ENCODE measurements at regions not wholly inside any gene's neighbourhood (a gene's known extent, or its start where the extent isn't known, plus 50 kb on each side); places are given as distances from the start of the nearest gene placed in this dataset.
"Not testable (repeated sequence)": the region's sequence is repeated elsewhere in the genome, so short reads cannot be mapped to it uniquely, and the experiment has no call there.

DNA sequence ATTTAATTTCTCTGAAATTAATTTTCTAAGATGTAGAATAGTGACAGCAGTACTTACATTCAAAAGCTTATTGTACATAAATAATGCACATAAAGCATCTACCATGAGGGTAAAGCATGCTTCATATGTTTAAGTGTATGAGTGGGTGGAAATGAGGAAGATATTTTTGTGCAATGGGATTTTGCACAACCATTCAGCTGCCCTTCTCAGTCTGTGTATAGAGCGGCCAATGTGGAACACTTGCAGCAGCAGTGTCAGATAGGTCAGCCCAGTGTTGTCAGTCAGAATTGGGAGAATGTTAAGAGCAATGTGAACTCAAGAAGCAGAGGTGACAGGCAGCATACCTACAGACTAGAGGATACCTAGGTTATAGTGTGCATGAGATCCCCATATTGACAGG, 72.5 kb upstream of the ATP2B1 start:
- DNase-seq (ENCODE audit: low read depth in 4 of 4, low spot score in 3 of 4) = no peak

DNA sequence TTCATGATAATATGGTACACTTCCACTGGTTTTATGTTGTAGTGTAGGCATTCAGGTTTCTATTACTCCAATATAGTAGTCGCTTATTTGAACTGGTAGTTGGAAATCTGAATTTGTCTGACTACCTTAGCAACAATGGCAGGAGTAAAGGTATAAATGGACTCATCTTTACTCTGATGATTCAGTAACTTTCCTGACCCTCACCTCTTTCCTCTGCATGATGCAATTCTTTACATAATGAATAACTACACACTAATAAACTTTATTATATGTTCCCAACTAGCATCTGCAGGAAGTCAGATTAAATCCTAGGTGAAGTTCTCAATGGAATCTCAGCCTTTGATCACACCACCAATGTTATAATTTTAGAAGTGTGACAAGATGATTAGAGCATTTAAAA, 70.5 kb upstream of the ATP2B1 start:
- no peak for DNase-seq (ENCODE audit: low read depth in 4 of 4, low spot score in 3 of 4)

DNA sequence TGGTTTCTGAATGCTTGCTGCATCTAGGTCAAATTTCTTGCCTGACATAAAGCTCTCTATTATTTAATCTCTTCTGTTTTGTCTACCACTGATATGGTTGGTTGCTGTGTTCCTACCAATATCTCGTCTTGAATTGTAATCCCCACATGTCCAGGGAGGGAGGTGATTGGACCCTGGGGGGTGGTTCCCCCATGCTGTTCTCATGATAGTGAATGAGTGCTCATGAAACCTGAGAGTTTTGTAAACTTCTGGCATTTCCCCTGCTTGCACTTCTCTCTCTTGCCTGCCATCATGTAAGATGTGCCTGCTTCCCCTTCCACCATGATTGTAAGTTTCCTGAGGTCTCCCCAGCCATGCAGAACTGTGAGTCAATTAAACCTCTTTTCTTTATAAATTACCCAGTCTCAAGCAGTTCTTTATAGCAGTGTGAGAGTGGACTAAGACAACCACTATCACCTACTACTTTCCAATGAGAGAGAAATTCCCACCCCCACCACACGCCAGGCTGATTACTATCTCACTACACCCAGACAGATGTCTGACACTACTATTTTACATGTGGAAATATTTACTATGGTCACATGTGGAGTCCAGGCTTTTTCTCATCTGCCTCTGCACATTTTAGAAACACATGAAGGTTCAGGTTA, 69.2 kb upstream of the ATP2B1 start:
- DNase-seq (ENCODE audit: low read depth in 4 of 4, low spot score in 3 of 4) = no peak

DNA sequence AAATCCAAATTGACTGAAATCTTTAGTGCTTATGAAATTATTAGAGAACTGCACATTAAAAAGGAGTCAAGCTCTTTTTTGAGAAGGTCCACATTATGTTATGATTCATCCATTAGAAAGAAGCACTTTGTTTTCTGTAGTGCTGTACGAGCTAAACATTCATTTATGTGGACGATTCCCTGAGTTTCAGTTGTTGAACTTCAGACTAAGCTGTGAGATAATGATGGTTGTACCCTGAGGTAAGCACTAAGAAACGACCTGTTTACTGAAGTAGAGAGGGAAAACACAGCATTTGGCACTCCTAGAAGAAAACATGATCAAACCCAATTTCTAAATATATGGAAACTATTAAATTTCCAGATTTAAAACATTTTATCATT, 67.3 kb upstream of the ATP2B1 start:
- DNase-seq (ENCODE audit: low read depth in 4 of 4, low spot score in 3 of 4) = no peak

- DNase-seq (ENCODE audit: low read depth in 4 of 4, low spot score in 3 of 4) = no peak
Measured at GRCh38 chr12:89775063-89775985, 66.7 kb upstream of the ATP2B1 start.

GRCh38 chr12:89774645-89775044, 66.0 kb upstream of the ATP2B1 start:
- no peak for DNase-seq (ENCODE audit: low read depth in 4 of 4, low spot score in 3 of 4)

- DNase-seq (ENCODE audit: low read depth in 4 of 4, low spot score in 3 of 4) = no peak
Measured at GRCh38 chr12:89770391-89770790, 61.8 kb upstream of the ATP2B1 start.

- no peak for DNase-seq (ENCODE audit: low read depth in 4 of 4, low spot score in 3 of 4)
Measured at GRCh38 chr12:89769483-89769818, 60.8 kb upstream of the ATP2B1 start.

DNA sequence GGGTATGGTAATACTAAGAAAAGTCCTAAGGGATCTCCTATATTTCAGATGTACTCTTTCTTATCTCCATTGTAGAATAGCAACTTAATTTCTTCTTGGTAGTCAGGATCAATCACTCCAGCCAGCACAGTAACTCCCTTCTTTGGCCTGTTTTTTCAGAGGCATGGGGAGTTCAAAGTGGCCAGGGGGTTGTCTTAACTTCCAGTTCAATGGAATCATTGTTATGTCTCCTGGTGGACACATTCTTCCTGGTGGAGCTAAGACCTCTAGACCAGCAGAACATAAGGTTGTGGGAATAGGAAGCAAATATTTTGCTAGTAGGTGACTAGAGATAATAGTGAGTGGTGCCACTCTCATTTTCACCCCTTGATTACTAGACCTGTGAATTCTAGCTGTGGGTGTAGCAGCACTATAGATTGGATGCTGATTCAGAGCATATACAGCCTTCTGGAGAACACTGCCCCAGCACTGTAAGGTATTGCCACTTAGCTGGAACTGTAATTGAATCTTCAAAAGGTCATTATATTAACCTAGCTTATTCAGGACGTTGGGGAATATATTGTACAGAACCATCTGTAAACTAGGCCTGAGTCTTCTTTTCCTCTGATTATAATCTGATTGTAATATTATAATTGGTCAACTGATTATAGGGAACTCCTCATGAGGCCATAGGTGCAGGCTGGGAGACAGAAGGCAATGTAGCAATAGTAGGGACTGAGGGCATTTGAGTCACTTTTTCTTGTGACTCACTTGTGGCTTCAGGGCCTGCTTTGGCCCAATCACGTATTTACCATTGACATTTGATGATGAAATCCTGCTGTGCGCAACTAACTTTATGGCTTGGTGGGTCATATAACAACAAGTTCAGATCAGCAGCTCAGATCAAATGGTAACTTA, 60.2 kb upstream of the ATP2B1 start:
- DNase-seq (ENCODE audit: low read depth in 4 of 4, low spot score in 3 of 4) = no peak

DNA sequence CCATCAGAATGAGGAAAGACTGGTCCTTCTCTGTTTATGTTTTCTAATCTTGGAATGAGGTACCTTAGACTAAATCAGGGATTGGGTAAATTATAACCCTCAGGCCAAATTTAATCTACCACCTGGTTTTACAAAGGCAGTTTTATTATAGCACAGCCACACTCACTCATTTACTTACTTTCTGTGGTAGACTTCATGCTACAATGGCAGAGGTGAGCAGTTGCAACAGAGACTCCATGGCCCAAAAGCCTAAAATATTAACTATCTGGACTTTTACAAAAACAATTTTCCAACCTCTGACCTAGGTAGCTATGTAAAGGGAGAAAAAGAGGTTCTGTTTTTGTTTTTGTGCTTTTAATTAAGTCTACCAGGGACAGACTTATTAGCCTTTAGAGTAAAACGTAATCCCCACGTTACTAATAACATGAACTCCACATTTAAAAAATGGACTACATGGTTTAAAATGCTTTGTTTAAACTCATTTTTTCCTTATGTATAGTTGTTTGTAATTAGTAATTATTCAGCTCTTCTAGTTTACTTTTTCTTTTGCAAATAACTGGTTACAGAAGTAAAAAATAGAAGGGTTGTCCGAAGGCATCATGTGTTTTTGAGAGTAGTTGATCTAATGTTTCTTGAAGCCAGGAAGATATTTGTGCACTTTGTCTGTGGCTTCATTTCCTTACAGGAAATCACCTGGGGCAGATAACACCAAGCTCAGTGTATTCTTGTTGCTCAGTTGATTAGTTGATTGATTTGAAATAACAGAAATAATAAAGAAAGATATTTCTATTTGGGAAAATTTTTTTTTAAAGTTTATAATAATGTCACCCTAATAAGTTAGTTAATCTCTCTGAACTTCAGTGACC, 57.6 kb upstream of the ATP2B1 start:
- no peak for DNase-seq (ENCODE audit: low read depth in 4 of 4, low spot score in 3 of 4)

- DNase-seq (ENCODE audit: low read depth in 4 of 4, low spot score in 3 of 4) = not testable (repeated sequence)
Measured at GRCh38 chr12:89764164-89764563, 55.5 kb upstream of the ATP2B1 start.

DNA sequence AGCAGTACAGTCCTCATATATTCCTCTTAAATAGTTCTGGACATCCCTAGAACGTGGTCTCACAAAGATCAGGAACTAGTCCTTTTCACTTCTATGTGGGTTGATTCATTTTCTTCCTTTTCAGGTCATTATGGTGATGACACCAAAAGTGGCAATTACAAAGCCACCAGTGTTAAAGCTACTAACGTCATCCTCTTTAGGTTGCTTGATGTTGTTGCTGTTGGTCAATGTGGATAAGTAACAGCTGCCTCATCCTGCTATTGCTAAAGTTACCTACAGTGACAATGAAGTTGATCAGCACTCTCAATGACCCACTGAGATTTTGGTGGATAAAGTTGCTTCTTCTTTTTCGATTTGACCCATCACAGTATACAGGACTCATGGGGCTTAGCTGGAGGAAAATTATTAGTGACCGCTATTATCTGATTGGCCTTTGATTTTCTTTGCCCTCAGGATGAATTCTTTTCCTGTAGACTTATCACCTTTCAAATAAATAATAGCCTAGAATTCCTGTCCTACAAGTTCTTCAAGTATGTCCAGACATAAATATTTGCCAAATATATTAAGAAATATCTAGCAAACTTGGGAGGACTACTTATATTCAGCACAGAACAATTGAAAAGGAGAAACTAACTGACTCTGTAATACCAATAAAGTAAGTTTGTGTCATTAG, 54.0 kb upstream of the ATP2B1 start:
- DNase-seq (ENCODE audit: low read depth in 4 of 4, low spot score in 3 of 4) = no peak

DNA sequence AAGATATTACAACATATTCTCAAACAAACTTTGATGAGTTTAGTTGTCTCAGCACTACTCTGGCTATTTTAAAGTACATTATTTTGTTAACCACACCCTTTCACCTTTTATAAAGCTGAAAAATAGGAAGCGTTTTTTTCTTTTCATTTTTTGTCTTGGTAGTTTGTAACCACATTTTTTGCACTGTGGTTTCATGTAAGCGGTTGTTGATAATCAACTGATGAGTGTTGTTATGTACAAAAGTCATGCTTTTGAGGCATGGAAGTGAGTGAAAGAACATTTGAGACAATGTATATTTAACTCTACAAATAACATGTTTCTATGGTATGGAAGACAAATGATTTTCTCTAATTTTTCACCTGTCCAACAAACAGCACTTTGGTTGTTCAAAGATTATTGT, 52.1 kb upstream of the ATP2B1 start:
- DNase-seq (ENCODE audit: low read depth in 4 of 4, low spot score in 3 of 4) = no peak
